ENCODE measurements at regions not wholly inside any gene's neighbourhood (a gene's known extent, or its start where the extent isn't known, plus 50 kb on each side); places are given as distances from the start of the nearest gene placed in this dataset.

- DNase-seq = no peak
- POLR2A ChIA-PET = no interaction called here
- CTCF ChIA-PET = no interaction called here
- Histone ChIP-seq H3K27me3 (replicated peaks in 2 of 5; ENCODE audit: control insufficient read depth in 4 of 5, insufficient read depth in 5 of 5, low read length in 4 of 5) (no peaks in the 10 kb centered on the region), H3K9me3 (ENCODE audit: control extremely low read depth in 1 of 5, control insufficient read depth in 4 of 5, insufficient read depth in 2 of 5, low read depth in 1 of 5, low read length in 4 of 5) (no peaks in the 10 kb centered on the region), H3K27ac (ENCODE audit: insufficient read depth in 1 of 2, low read depth in 1 of 2, low read length in 2 of 2, poor library complexity in 1 of 2, severe bottlenecking in 2 of 2) (no peak overlapping the region), H3K4me3 (ENCODE audit: control insufficient read depth in 1 of 7, extremely low read depth in 1 of 7, insufficient read depth in 4 of 7, low read depth in 2 of 7, low read length in 6 of 7) (no peak overlapping the region), H3K36me3 (ENCODE audit: control insufficient read depth in 4 of 4, insufficient read depth in 4 of 4, low read length in 3 of 4) (no peaks in the 10 kb centered on the region), H3K4me1 (ENCODE audit: control extremely low read depth in 1 of 4, control insufficient read depth in 4 of 4, insufficient read depth in 4 of 4, low read length in 3 of 4) (peaks cover 0 to 2% (median 0%) of the 10 kb centered on the region in 4 experiments)
- no CpG with 5 or more reads among the region's 1 CpG for WGBS (ENCODE audit: insufficient coverage)
These were observed 93.9 kb downstream of the TNFSF18 start for GRCh38 chr1:172956871-172957270.

DNA sequence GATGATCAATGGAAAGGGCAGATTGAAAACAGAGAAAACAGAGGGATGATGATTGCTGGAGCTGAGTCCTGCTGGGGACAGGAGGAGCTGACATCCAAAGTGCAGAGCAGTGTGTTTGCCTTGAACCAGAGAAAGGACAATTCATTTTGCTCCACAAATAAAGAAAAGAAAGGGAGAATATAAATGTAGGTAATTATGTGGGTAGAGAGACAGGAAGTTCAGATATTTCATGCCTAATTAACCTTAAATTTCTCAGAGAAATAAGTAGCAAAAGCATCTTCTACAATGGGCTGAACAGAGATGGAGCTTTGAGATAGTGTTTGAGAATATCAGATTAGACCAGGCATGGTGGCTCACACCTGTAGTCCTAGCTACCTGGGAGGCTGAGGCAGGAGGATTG, 93.2 kb downstream of the TNFSF18 start:
- POLR2A ChIA-PET = no interaction called here
- CTCF ChIA-PET = no interaction called here

GRCh38 chr1:172959571-172959970, 91.2 kb downstream of the TNFSF18 start:
- ChIA-PET POLR2A (no interaction called here), CTCF (no interaction called here)
- peaks cover 0 to 2% (median 0%) of the 10 kb centered on the region in 4 experiments for H3K4me1 ChIP-seq (ENCODE audit: control extremely low read depth in 1 of 4, control insufficient read depth in 4 of 4, insufficient read depth in 4 of 4, low read length in 3 of 4)
- no peak for DNase-seq
- H3K27me3 ChIP-seq (replicated peaks in 2 of 5; ENCODE audit: control insufficient read depth in 4 of 5, insufficient read depth in 5 of 5, low read length in 4 of 5) = no peaks in the 10 kb centered on the region
- no peaks in the 10 kb centered on the region for H3K36me3 ChIP-seq (ENCODE audit: control insufficient read depth in 4 of 4, insufficient read depth in 4 of 4, low read length in 3 of 4)
- H3K27ac ChIP-seq (ENCODE audit: insufficient read depth in 1 of 2, low read depth in 1 of 2, low read length in 2 of 2, poor library complexity in 1 of 2, severe bottlenecking in 2 of 2) = no peak overlapping the region
- H3K4me3 ChIP-seq (ENCODE audit: control insufficient read depth in 1 of 7, extremely low read depth in 1 of 7, insufficient read depth in 4 of 7, low read depth in 2 of 7, low read length in 6 of 7) = no peak overlapping the region
- 80% methylated on average over 1 of the region's 2 CpGs for WGBS (ENCODE audit: insufficient coverage)
- H3K9me3 ChIP-seq (ENCODE audit: control extremely low read depth in 1 of 5, control insufficient read depth in 4 of 5, insufficient read depth in 2 of 5, low read depth in 1 of 5, low read length in 4 of 5) = no peaks in the 10 kb centered on the region

More for the DNA sequence above, 93.2 kb downstream of the TNFSF18 start:
- no peaks in the 10 kb centered on the region for H3K9me3 ChIP-seq (ENCODE audit: control extremely low read depth in 1 of 5, control insufficient read depth in 4 of 5, insufficient read depth in 2 of 5, low read depth in 1 of 5, low read length in 4 of 5)
- H3K4me1 ChIP-seq (ENCODE audit: control extremely low read depth in 1 of 4, control insufficient read depth in 4 of 4, insufficient read depth in 4 of 4, low read length in 3 of 4) = peaks cover 0 to 2% (median 0%) of the 10 kb centered on the region in 4 experiments
- H3K36me3 ChIP-seq (ENCODE audit: control insufficient read depth in 4 of 4, insufficient read depth in 4 of 4, low read length in 3 of 4) = no peaks in the 10 kb centered on the region
- no peak overlapping the region for H3K27ac ChIP-seq (ENCODE audit: insufficient read depth in 1 of 2, low read depth in 1 of 2, low read length in 2 of 2, poor library complexity in 1 of 2, severe bottlenecking in 2 of 2)
- no peak overlapping the region for H3K4me3 ChIP-seq (ENCODE audit: control insufficient read depth in 1 of 7, extremely low read depth in 1 of 7, insufficient read depth in 4 of 7, low read depth in 2 of 7, low read length in 6 of 7)
- H3K27me3 ChIP-seq (replicated peaks in 2 of 5; ENCODE audit: control insufficient read depth in 4 of 5, insufficient read depth in 5 of 5, low read length in 4 of 5) = no peaks in the 10 kb centered on the region
- no peak for DNase-seq

GRCh38 chr1:172960019-172960418, 90.7 kb downstream of the TNFSF18 start:
- Histone ChIP-seq H3K27ac (ENCODE audit: insufficient read depth in 1 of 2, low read depth in 1 of 2, low read length in 2 of 2, poor library complexity in 1 of 2, severe bottlenecking in 2 of 2) (no peak overlapping the region), H3K4me3 (ENCODE audit: control insufficient read depth in 1 of 7, extremely low read depth in 1 of 7, insufficient read depth in 4 of 7, low read depth in 2 of 7, low read length in 6 of 7) (no peak overlapping the region), H3K4me1 (ENCODE audit: control extremely low read depth in 1 of 4, control insufficient read depth in 4 of 4, insufficient read depth in 4 of 4, low read length in 3 of 4) (peaks cover 0 to 2% (median 0%) of the 10 kb centered on the region in 4 experiments), H3K36me3 (ENCODE audit: control insufficient read depth in 4 of 4, insufficient read depth in 4 of 4, low read length in 3 of 4) (no peaks in the 10 kb centered on the region), H3K9me3 (ENCODE audit: control extremely low read depth in 1 of 5, control insufficient read depth in 4 of 5, insufficient read depth in 2 of 5, low read depth in 1 of 5, low read length in 4 of 5) (no peaks in the 10 kb centered on the region), H3K27me3 (replicated peaks in 2 of 5; ENCODE audit: control insufficient read depth in 4 of 5, insufficient read depth in 5 of 5, low read length in 4 of 5) (no peaks in the 10 kb centered on the region)
- DNase-seq = no peak
- POLR2A ChIA-PET = no interaction called here
- WGBS (ENCODE audit: insufficient coverage) = 100% methylated on average over 3 of the region's 3 CpGs
- CTCF ChIA-PET = no interaction called here

DNA sequence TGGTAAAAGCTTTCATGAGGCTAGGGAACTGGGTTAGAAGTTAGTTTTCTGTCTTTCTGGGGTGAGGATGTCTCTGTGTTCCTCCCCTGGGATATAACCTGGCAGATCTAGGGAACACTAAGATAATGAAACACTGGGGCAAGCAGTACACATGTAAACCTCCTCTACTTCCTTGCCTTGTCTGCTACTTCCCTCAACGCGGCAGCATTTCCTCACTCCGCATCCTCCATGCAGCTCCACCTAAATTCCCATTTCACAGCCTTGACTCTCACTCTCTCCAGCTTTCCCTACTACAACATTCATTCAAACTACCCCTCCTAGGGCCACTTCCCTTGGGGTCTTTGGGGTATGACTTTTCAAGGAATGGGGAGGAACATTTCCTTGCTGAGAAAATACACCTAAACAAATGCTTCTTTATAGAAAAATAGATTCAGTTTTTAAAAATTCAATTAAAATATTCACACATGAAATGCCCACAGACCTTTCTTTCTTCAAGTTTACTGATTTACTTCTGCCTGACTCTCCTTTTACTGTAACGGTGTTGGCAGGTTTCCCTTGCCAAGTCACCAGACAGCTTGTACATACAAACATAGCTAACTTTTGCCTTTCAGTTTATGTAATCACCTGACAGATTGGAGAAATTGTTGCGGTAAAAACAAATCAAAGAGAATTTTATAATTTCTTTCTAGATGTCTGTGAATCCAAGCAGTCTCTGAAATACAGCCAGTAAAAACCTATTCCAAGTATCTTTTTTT, 90.1 kb downstream of the TNFSF18 start:
- DNase-seq = peak in 2 of 3 donors; percentile 19 to 31
- H3K4me1 ChIP-seq (ENCODE audit: control extremely low read depth in 1 of 4, control insufficient read depth in 4 of 4, insufficient read depth in 4 of 4, low read length in 3 of 4) = peaks cover 0 to 2% (median 0%) of the 10 kb centered on the region in 4 experiments
- ChIA-PET CTCF (no interaction called here), POLR2A (no interaction called here)
- WGBS (ENCODE audit: insufficient coverage) = 76% methylated on average over 4 of the region's 5 CpGs
- no peak overlapping the region for H3K4me3 ChIP-seq (ENCODE audit: control insufficient read depth in 1 of 7, extremely low read depth in 1 of 7, insufficient read depth in 4 of 7, low read depth in 2 of 7, low read length in 6 of 7)
- no peaks in the 10 kb centered on the region for H3K27me3 ChIP-seq (replicated peaks in 2 of 5; ENCODE audit: control insufficient read depth in 4 of 5, insufficient read depth in 5 of 5, low read length in 4 of 5)
- H3K9me3 ChIP-seq (ENCODE audit: control extremely low read depth in 1 of 5, control insufficient read depth in 4 of 5, insufficient read depth in 2 of 5, low read depth in 1 of 5, low read length in 4 of 5) = no peaks in the 10 kb centered on the region
- H3K27ac ChIP-seq (ENCODE audit: insufficient read depth in 1 of 2, low read depth in 1 of 2, low read length in 2 of 2, poor library complexity in 1 of 2, severe bottlenecking in 2 of 2) = no peak overlapping the region
- H3K36me3 ChIP-seq (ENCODE audit: control insufficient read depth in 4 of 4, insufficient read depth in 4 of 4, low read length in 3 of 4) = no peaks in the 10 kb centered on the region

DNA sequence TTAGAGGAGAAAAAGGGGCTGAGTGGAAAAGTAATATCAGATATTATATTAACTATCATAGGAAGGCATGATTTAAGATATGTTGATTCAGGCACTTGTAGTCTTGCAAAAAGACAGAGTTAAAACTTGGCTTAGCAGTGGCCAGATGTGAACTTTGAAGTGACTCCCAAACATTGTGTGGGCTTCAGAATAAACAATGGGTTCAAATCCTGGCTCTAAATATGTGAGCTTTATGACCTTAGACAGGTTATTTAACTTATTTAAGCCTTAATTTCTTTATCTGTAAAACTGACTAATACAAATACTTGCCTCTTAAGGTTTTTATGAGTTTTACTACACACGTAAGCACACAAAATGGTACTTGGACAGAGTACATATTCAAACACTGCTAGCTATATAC, 85.9 kb downstream of the TNFSF18 start:
- Histone ChIP-seq H3K27me3 (replicated peaks in 2 of 5; ENCODE audit: control insufficient read depth in 4 of 5, insufficient read depth in 5 of 5, low read length in 4 of 5) (no peaks in the 10 kb centered on the region), H3K4me1 (ENCODE audit: control extremely low read depth in 1 of 4, control insufficient read depth in 4 of 4, insufficient read depth in 4 of 4, low read length in 3 of 4) (peaks cover 0 to 2% (median 0%) of the 10 kb centered on the region in 4 experiments), H3K36me3 (ENCODE audit: control insufficient read depth in 4 of 4, insufficient read depth in 4 of 4, low read length in 3 of 4) (no peaks in the 10 kb centered on the region), H3K9me3 (ENCODE audit: control extremely low read depth in 1 of 5, control insufficient read depth in 4 of 5, insufficient read depth in 2 of 5, low read depth in 1 of 5, low read length in 4 of 5) (no peaks in the 10 kb centered on the region), H3K4me3 (ENCODE audit: control insufficient read depth in 1 of 7, extremely low read depth in 1 of 7, insufficient read depth in 4 of 7, low read depth in 2 of 7, low read length in 6 of 7) (no peak overlapping the region), H3K27ac (ENCODE audit: insufficient read depth in 1 of 2, low read depth in 1 of 2, low read length in 2 of 2, poor library complexity in 1 of 2, severe bottlenecking in 2 of 2) (no peak overlapping the region)
- ChIA-PET CTCF (interaction anchor here (1.0 to 2.0 kb wide), 2 partner anchors 11 to 24 kb away, joined by 3 to 5 read pairs; no protein-coding TSS in a partner anchor), POLR2A (no interaction called here)
- 100% methylated on average over 1 of the region's 1 CpG for WGBS (ENCODE audit: insufficient coverage)
- DNase-seq = no peak

DNA sequence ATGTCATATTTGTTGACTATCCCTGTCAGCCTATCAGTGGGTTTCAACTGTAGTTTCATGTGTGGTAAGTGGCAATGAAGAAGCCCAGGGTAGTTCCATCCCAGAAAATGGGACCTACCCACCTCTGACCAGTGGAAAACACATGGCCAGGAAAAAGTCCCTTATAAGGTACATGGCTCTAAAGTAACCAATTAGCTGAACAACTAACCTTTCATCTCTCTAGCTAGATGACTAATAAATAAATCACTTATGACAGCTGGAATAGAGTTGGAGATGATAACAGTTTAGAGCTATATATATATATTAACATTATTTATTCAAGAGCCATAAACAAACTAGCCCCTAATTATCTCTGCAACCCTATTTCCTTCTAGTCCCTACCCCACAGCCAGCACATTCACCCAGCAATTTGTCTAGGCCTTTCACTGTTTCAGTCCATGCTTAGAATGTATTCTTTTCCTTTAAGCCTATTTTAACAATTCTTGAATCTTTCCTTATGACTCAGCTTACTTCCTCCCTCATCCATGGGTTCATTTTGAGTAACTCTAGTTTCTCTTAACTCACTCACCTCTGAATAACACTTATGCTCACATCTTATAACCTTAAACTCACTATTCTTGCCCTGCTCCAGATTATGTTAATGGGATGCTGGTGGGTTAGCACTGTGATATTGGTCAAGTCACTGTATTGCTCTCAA, 83.7 kb downstream of the TNFSF18 start:
- Histone ChIP-seq H3K4me3 (ENCODE audit: control insufficient read depth in 1 of 7, extremely low read depth in 1 of 7, insufficient read depth in 4 of 7, low read depth in 2 of 7, low read length in 6 of 7) (no peak overlapping the region), H3K4me1 (ENCODE audit: control extremely low read depth in 1 of 4, control insufficient read depth in 4 of 4, insufficient read depth in 4 of 4, low read length in 3 of 4) (no peaks in the 10 kb centered on the region), H3K27ac (ENCODE audit: insufficient read depth in 1 of 2, low read depth in 1 of 2, low read length in 2 of 2, poor library complexity in 1 of 2, severe bottlenecking in 2 of 2) (no peak overlapping the region), H3K27me3 (replicated peaks in 2 of 5; ENCODE audit: control insufficient read depth in 4 of 5, insufficient read depth in 5 of 5, low read length in 4 of 5) (no peaks in the 10 kb centered on the region), H3K36me3 (ENCODE audit: control insufficient read depth in 4 of 4, insufficient read depth in 4 of 4, low read length in 3 of 4) (no peaks in the 10 kb centered on the region), H3K9me3 (ENCODE audit: control extremely low read depth in 1 of 5, control insufficient read depth in 4 of 5, insufficient read depth in 2 of 5, low read depth in 1 of 5, low read length in 4 of 5) (no peaks in the 10 kb centered on the region)
- DNase-seq = no peak
- CTCF ChIA-PET = interaction anchor here (1.0 kb wide), 1 partner anchor 240 kb away, joined by 3 read pairs; the partner anchor contains the start of gene TNFSF4
- POLR2A ChIA-PET = no interaction called here
